GM18867 (cell line): ENCODE measurements at regions not wholly inside any gene's neighbourhood (a gene's known extent, or its start where the extent isn't known, plus 50 kb on each side); places are given as distances from the start of the nearest gene placed in this dataset.
A peak's percentile ranks its signal among the peaks of the same experiment; 100 is the strongest.

Experiments
- ATAC-seq: cut with Tn5 transposase; IDR thresholded peaks from one replicate; pipeline ENCODE4 v1.9.1; 2021; ENCODE audit warnings: mild to moderate bottlenecking, moderate library complexity; ENCODE audit not compliant: unreplicated experiment

- no peak for ATAC-seq
Measured at GRCh38 chr9:7546261-7546660, 253.3 kb downstream of the DMAC1 start.

GRCh38 chr9:7545371-7546165 is 254.0 kb downstream of the DMAC1 start:
- no peak for ATAC-seq

- no peak for ATAC-seq
Measured at GRCh38 chr9:7542693-7543092, 256.9 kb downstream of the DMAC1 start.

GRCh38 chr9:7542126-7542525 is 257.5 kb downstream of the DMAC1 start:
- ATAC-seq, result no peak

- ATAC-seq, result peak; percentile 87
Measured at GRCh38 chr9:7536310-7536939, 263.2 kb downstream of the DMAC1 start.

GRCh38 chr9:7534211-7534935 is 265.2 kb downstream of the DMAC1 start:
- no peak for ATAC-seq

- ATAC-seq, result no peak
Measured at GRCh38 chr9:7533376-7534090, 266.0 kb downstream of the DMAC1 start.

- no peak for ATAC-seq
Measured at GRCh38 chr9:7523426-7524043, 276.0 kb downstream of the DMAC1 start.

- ATAC-seq, result no peak
Measured at GRCh38 chr9:7520396-7520795, 279.2 kb downstream of the DMAC1 start.

GRCh38 chr9:7516376-7516775 is 283.2 kb downstream of the DMAC1 start:
- ATAC-seq, result no peak

GRCh38 chr9:7510199-7510598 is 289.4 kb downstream of the DMAC1 start:
- no peak for ATAC-seq

GRCh38 chr9:7509576-7510145 is 289.9 kb downstream of the DMAC1 start:
- ATAC-seq, result no peak

GRCh38 chr9:7508516-7508915 is 291.1 kb downstream of the DMAC1 start:
- ATAC-seq, result no peak

GRCh38 chr9:7507566-7508270 is 291.9 kb downstream of the DMAC1 start:
- no peak for ATAC-seq

GRCh38 chr9:7507026-7507425 is 292.6 kb downstream of the DMAC1 start:
- ATAC-seq, result no peak

- ATAC-seq, result no peak
Measured at GRCh38 chr9:7500521-7500920, 299.1 kb downstream of the DMAC1 start.

- ATAC-seq, result no peak
Measured at GRCh38 chr9:7491641-7492040, 307.9 kb downstream of the DMAC1 start.

- no peak for ATAC-seq
Measured at GRCh38 chr9:7490317-7491108, 309.1 kb downstream of the DMAC1 start.

- ATAC-seq, result no peak
Measured at GRCh38 chr9:7489036-7489435, 310.5 kb downstream of the DMAC1 start.
